GM18519 (cell line): ENCODE measurements at regions not wholly inside any gene's neighbourhood (a gene's known extent, or its start where the extent isn't known, plus 50 kb on each side); places are given as distances from the start of the nearest gene placed in this dataset.
A peak's percentile ranks its signal among the peaks of the same experiment; 100 is the strongest.

Source experiments
- ATAC-seq: cut with Tn5 transposase; IDR thresholded peaks from one replicate; pipeline ENCODE4 v1.9.1; 2021; ENCODE audit warnings: mild to moderate bottlenecking, moderate library complexity; ENCODE audit not compliant: unreplicated experiment, low FRiP score

DNA sequence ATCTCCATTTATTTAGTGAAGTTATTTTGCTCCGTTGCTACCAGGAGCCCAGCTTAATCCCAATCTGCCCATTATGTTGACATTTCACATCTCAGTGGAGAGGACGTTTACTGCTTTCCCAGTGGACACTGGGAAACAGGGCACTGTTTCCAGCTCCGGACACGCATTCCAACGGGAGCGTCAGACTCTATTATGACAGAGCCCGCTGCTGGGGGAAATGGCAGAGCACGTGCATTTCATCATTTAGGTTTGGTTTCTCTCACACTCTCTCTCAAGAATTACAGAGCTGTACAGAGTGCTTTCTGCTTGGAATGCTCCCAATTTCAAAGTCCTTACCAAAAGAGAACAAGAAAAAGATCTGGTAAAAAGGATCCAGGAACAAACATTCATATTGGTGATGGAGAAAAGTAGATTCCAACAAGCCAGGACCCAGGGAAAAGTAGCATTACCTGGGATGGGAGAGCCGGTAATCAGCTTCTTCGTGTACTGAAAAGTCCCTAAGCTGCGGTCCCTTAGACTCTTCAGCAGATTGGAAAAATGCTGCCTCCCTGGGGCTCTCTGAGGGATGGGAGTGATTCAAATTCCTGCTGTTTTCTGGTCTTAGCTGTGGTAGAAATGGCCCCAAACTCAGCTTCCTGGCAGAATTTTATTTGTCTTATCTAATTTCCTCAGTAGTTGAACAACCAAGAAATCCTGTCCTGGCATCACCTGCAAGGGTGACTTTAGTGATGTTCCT is 136.0 kb upstream of the THBS1 start:
- ATAC-seq, result no peak

- ATAC-seq, result no peak
Observed at GRCh38 chr15:39445931-39446330, 134.9 kb upstream of the THBS1 start.

- no peak for ATAC-seq
Observed at GRCh38 chr15:39447346-39447745, 133.5 kb upstream of the THBS1 start.

DNA sequence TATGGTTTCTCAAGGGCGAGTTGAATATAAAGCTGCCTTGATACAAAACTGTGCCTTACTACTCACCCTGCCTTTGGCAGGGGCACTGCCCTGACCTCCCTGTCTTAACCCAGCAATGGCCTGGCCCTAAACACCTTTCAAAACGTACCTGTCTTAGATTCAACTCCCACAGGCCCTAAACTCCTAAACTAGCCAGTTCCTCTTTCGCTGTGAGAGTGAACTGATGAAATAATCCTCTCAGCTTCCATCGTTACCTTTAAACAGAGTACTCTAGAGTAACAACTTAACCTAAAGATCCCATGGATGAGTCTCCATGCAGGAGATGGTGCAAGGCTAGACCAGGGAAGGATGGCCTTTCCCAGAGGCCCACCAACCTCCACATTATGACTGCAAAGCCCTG is 133.0 kb upstream of the THBS1 start:
- no peak for ATAC-seq

GRCh38 chr15:39448409-39448808 is 132.5 kb upstream of the THBS1 start:
- ATAC-seq, result no peak

DNA sequence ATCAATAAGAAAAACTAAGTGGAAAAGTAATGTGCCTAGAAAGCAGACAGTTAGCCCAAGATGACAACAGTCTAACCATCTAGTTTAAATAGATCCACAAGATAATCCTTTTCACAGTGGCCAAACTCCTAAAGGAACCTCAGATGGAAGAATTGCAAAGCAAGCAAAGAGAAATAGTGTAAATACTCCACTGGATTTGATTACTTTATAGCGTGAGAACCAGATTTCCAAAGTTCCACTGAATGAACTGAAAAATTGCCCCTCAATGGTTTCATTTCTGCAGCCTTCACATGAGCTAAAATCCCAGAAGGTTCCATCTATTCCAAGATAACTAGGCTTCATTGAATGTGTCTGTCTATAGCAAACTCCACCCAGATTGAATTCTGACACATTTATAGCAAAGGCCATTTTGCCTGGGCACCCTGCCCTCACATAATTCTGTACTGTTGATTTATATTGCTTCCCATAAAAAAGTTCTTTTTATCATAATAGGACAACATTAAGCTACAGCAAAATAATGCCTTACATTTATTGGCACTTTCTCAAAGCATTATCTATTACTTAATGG is 129.7 kb upstream of the THBS1 start:
- no peak for ATAC-seq

DNA sequence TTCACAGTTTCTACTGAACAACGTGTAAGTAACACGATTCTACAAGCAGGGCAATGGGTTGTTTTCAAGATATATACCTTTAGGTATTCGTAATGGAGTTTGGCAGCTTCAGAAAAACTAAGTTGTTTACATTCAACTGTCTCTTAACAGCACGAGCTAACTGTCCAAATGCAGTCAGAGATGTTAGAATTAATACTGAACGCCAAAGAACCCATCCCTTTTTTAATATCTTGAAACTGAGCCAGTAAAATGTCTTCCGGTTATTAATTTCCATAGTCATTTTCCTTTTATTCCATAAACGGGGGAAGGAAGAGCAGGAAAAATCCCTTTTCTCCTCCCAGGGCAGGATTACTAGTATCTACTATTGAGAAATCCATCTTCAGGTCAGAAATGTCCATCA is 129.0 kb upstream of the THBS1 start:
- no peak for ATAC-seq

- ATAC-seq, result peak; percentile 89
Observed at GRCh38 chr15:39453620-39454019, 127.3 kb upstream of the THBS1 start.

GRCh38 chr15:39454189-39454986 is 126.5 kb upstream of the THBS1 start:
- no peak for ATAC-seq

GRCh38 chr15:39455471-39455991 is 125.3 kb upstream of the THBS1 start:
- ATAC-seq, result no peak

- ATAC-seq, result no peak
Observed at GRCh38 chr15:39456159-39456558, 124.7 kb upstream of the THBS1 start.

DNA sequence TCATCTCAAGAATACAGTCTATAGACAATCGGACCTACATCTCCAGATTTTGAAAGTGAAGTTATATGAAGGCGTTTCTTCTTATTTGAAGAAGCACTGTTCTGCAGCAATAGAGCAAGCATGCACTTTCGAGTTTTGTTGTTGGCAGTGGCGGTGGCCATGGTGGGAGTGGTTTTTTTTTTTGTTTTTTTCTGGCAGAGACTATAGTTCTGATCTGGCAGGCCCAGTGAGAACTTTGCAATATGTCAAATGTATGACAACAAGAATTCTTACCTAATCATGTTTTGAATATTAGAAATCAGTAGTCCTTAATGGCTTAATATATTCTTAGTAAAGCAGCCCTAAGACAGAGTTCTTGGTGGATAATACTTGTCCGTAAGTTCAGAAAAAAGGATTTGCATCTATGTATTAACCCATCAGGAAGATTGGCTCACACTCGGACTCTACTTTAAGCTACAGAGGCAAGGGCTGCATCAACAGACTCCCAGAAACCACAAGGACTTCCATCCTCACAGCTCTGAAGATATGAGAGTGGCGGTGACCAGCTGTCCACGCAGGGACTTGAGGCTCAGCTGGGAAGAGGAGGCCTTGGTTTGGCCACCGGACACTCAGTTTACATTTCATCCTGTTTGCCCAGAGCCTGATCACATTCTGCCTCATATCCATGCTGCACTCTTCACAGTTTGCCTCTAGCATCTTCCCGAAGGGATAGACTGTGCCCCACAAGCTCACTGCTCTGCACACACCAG is 124.1 kb upstream of the THBS1 start:
- no peak for ATAC-seq

DNA sequence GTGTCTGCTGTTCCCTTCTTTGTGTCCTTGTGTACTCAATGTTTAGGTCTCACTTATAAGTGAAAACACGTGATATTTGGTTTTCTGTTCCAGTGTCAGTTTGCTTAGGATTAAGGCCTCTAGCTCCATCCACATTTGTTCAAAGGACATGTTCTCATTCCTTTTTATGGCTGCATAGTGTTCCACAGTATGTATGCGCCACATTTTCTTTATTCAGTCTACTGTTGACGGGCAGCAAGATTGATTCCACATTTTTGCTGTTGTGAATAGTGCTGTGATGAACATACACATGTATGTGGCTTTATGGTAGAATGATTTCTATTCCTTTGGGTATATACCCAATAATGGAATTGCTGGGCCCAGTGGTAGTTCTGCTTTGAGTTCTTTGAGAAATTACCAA is 122.7 kb upstream of the THBS1 start:
- no peak for ATAC-seq

- no peak for ATAC-seq
Observed at GRCh38 chr15:39459548-39459947, 121.3 kb upstream of the THBS1 start.

DNA sequence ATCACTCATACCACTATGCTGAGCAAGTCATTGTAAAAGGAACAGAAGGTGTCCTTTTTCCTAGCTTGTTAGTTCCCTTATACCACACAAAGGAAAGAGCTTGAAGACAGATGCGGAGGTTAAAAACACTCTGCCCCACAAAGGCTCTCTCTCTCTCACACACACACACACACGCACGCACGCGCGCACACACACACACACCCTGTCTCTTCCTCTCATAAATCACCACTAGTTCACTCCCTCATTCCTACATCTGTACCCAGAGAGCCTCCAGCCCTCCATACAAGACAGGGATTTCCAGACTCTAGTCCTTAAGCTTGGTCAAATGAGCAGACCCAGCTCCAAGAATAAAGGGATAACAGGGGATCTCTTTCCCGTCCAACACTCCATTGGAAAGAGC is 120.1 kb upstream of the THBS1 start:
- ATAC-seq, result no peak

GRCh38 chr15:39461536-39462130 is 119.2 kb upstream of the THBS1 start:
- ATAC-seq, result no peak

GRCh38 chr15:39462691-39463090 is 118.2 kb upstream of the THBS1 start:
- no peak for ATAC-seq

DNA sequence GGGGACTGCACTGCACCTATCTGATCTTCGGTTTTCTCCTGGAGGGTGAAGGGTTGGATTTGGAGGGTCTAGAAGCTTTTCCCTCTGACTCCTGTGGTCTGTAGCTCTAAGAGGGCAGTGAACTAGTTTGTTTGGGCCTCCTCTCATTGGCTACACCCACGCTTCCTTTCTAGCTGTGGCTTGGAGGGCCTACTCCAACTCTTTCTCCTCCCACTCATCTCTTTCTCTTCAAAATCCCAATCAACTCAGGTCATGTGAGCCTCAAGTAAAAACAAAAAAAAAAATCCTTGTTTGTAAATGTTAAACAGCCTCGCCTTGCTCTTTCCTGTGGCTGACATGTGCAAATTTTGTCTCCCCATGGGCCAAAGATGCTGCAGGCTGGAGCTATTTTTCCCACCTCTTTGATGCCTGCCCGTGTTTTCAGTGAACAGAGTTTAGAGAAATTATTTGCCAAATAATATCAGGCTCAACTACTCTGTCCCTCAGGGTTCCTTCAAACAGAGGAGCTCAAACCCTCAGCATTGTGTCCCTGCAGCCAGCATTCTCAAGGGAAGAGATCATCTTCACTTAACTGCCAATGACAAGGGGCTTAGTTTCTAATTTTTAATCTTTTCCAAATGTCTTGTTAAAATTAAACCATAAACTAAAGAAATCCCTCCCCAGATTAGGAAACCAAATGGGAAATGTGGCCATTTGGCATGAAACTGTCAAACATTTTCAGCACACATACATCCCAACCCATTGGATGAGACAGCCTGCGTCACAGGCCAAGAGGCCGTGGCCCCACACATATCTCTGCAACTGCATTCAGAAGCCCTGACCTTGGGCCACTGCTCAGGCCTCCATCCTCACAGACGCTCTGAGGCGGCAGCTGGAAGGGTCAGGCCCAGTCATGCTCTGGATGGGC is 114.8 kb upstream of the THBS1 start:
- ATAC-seq, result no peak

- no peak for ATAC-seq
Observed at GRCh38 chr15:39466750-39467105, 114.2 kb upstream of the THBS1 start.
